Neural cell (in vitro differentiated cells): ENCODE measurements at regions not wholly inside any gene's neighbourhood (a gene's known extent, or its start where the extent isn't known, plus 50 kb on each side); places are given as distances from the start of the nearest gene placed in this dataset.

Experiments
- H2AFZ ChIP-seq: fragments of 200-600, 300-800 bp; sonication (generic), shearing (Covaris generic); 2 replicates; pipeline ENCODE4 v1.6.0; 2014; ENCODE audit warnings: low read depth, mild to moderate bottlenecking, antibody characterized with exemption, low read length, moderate library complexity
- H3F3A ChIP-seq: fragments of 200-600 bp; shearing (Covaris generic); 2 replicates; pipeline ENCODE4 v1.6.1; 2016; ENCODE audit warnings: mild to moderate bottlenecking, moderate library complexity, mixed read lengths, antibody characterized with exemption, low read length; ENCODE audit not compliant: insufficient read depth, poor library complexity, severe bottlenecking
- H3K27ac ChIP-seq: fragments of 200-600, 300-800 bp; sonication (generic), shearing (Covaris generic); 2 replicates; pipeline ENCODE4 v1.5.1; 2014; ENCODE audit warnings: mild to moderate bottlenecking, low read length, moderate library complexity
- H3K27me3 ChIP-seq: fragments of 300-800, 200-600 bp; sonication (generic), shearing (Covaris generic); 2 replicates; pipeline ENCODE4 v1.6.0; 2014; ENCODE audit warnings: mild to moderate bottlenecking, low read depth, low read length, moderate library complexity; ENCODE audit not compliant: insufficient read depth
- H3K36me3 ChIP-seq: fragments of 300-800, 200-600 bp; sonication (generic), shearing (Covaris generic); 2 replicates; pipeline ENCODE4 v1.5.1; 2014; ENCODE audit warnings: mild to moderate bottlenecking, antibody characterized with exemption, low read length, moderate library complexity; ENCODE audit not compliant: insufficient read depth
- H3K4me2 ChIP-seq: fragments of 300-800, 200-600 bp; sonication (generic), shearing (Covaris generic); 2 replicates; pipeline ENCODE4 v1.6.0; 2014; ENCODE audit warnings: mild to moderate bottlenecking, low read length
- H3K4me3 ChIP-seq: fragments of 300-800, 200-600 bp; sonication (generic), shearing (Covaris generic); 2 replicates; pipeline ENCODE4 v1.5.1; 2014; ENCODE audit warnings: mild to moderate bottlenecking, low read length, moderate library complexity
- H3K79me2 ChIP-seq: fragments of 200-600 bp; shearing (Covaris generic); replicated peaks from 2 replicates; pipeline ENCODE4 v1.6.0; 2014; ENCODE audit warnings: mild to moderate bottlenecking, low read length, moderate library complexity; ENCODE audit not compliant: insufficient read depth
- H3K9ac ChIP-seq: fragments of 300-800, 200-600 bp; sonication (generic), shearing (Covaris generic); 2 replicates; pipeline ENCODE4 v1.6.1; 2016; ENCODE audit warnings: mild to moderate bottlenecking, low read length, mixed read lengths
- H3K9me2 ChIP-seq: fragments of 200-600 bp; shearing (Covaris generic); 2 replicates; pipeline ENCODE4 v1.6.1; 2016; ENCODE audit warnings: mild to moderate bottlenecking, low read length, mixed read lengths; ENCODE audit not compliant: insufficient read depth
- H3K9me3 ChIP-seq: fragments of 200-600, 300-800 bp; sonication (generic), shearing (Covaris generic); 2 replicates; pipeline ENCODE4 v1.6.1; 2016; ENCODE audit warnings: mild to moderate bottlenecking, mixed run types, low read length, moderate library complexity, mixed read lengths
- H4K20me1 ChIP-seq: fragments of 200-600 bp; shearing (Covaris generic); 2 replicates; pipeline ENCODE4 v1.6.1; 2016; ENCODE audit warnings: mild to moderate bottlenecking, mixed run types; ENCODE audit not compliant: insufficient read depth
- CTCF ChIP-seq: fragments of 450-650 bp; IDR thresholded peaks from 2 replicates; pipeline ENCODE4 v1.5.1; 2014; ENCODE audit warnings: antibody characterized with exemption, mild to moderate bottlenecking, moderate library complexity; ENCODE audit not compliant: poor library complexity, severe bottlenecking
- EP300 ChIP-seq: fragments of 450-650 bp; conservative IDR thresholded peaks from 2 replicates; pipeline ENCODE4 v1.6.1; 2014; ENCODE audit warnings: antibody characterized with exemption, mild to moderate bottlenecking, moderate library complexity; ENCODE audit not compliant: poor library complexity, severe bottlenecking
- EZH2 ChIP-seq: fragments of 200-600, 300-800 bp; shearing (Covaris generic), sonication (generic); IDR thresholded peaks from 2 replicates; pipeline ENCODE4 v1.6.1; 2014; ENCODE audit warnings: antibody characterized with exemption, low read length, borderline replicate concordance, mild to moderate bottlenecking; ENCODE audit not compliant: insufficient read depth, poor library complexity, severe bottlenecking
- MXI1 ChIP-seq: fragments of 450-650 bp; conservative IDR thresholded peaks from 2 replicates; pipeline ENCODE4 v1.6.1; 2014; ENCODE audit warnings: antibody characterized with exemption, mild to moderate bottlenecking; ENCODE audit not compliant: poor library complexity, severe bottlenecking
- POLR2AphosphoS5 ChIP-seq: IDR thresholded peaks from 2 replicates; pipeline ENCODE4 v1.6.1; 2012
- RAD21 ChIP-seq: fragments of 450-650 bp; conservative IDR thresholded peaks from 2 replicates; pipeline ENCODE4 v1.6.1; 2014; ENCODE audit warnings: antibody characterized with exemption, mild to moderate bottlenecking, moderate library complexity
- REST ChIP-seq: IDR thresholded peaks from 2 replicates; pipeline ENCODE4 v1.6.1; 2012; ENCODE audit warnings: borderline replicate concordance
- SMC3 ChIP-seq: fragments of 450-650 bp; conservative IDR thresholded peaks from 2 replicates; pipeline ENCODE4 v1.6.1; 2014; ENCODE audit warnings: antibody characterized with exemption, mild to moderate bottlenecking, moderate library complexity; ENCODE audit not compliant: poor library complexity
- TAF1 ChIP-seq: IDR thresholded peaks from 2 replicates; pipeline ENCODE4 v1.6.1; 2012; ENCODE audit warnings: low read depth

- Histone ChIP-seq H3K27ac (no peak overlapping the region), H3K9ac (no peak overlapping the region), H3K79me2 (no peaks in the 10 kb centered on the region), H2AFZ (no peak overlapping the region), H3K4me3 (no peak overlapping the region), H3F3A (no peaks in the 10 kb centered on the region), H3K9me2 (no peaks in the 10 kb centered on the region), H3K27me3 (no peaks in the 10 kb centered on the region), H4K20me1 (no peaks in the 10 kb centered on the region), H3K36me3 (no peaks in the 10 kb centered on the region), H3K9me3 (no peaks in the 10 kb centered on the region), H3K4me2 (no peak overlapping the region)
- no peak for TF ChIP-seq CTCF
- no peak for TF ChIP-seq TAF1
- no peak for TF ChIP-seq REST
- TF ChIP-seq MXI1 = no peak
- TF ChIP-seq POLR2AphosphoS5 = no peak
- TF ChIP-seq SMC3 = no peak
- no peak for TF ChIP-seq EZH2
- TF ChIP-seq RAD21 = no peak
- TF ChIP-seq EP300 = no peak
Observed at GRCh38 chr16:48852951-48853350, 243.0 kb upstream of the N4BP1 start.

GRCh38 chr16:48852458-48852857, 242.5 kb upstream of the N4BP1 start:
- TF ChIP-seq CTCF = no peak
- no peak for TF ChIP-seq POLR2AphosphoS5
- no peak for TF ChIP-seq SMC3
- TF ChIP-seq TAF1 = no peak
- no peak for TF ChIP-seq RAD21
- TF ChIP-seq REST = no peak
- no peak for TF ChIP-seq EZH2
- TF ChIP-seq EP300 = no peak
- TF ChIP-seq MXI1 = no peak
- H3K27ac ChIP-seq = no peak overlapping the region
- H2AFZ ChIP-seq = no peak overlapping the region
- no peaks in the 10 kb centered on the region for H3K79me2 ChIP-seq
- H3K9me2 ChIP-seq = no peaks in the 10 kb centered on the region
- H3K4me2 ChIP-seq = no peak overlapping the region
- H4K20me1 ChIP-seq = no peaks in the 10 kb centered on the region
- no peaks in the 10 kb centered on the region for H3F3A ChIP-seq
- no peak overlapping the region for H3K9ac ChIP-seq
- H3K4me3 ChIP-seq = no peak overlapping the region
- no peaks in the 10 kb centered on the region for H3K36me3 ChIP-seq
- no peaks in the 10 kb centered on the region for H3K27me3 ChIP-seq
- no peaks in the 10 kb centered on the region for H3K9me3 ChIP-seq
